K562 (cell line): ENCODE measurements at regions not wholly inside any gene's neighbourhood (a gene's known extent, or its start where the extent isn't known, plus 50 kb on each side); places are given as distances from the start of the nearest gene placed in this dataset.

Source experiments
- ATAC-seq: fragments of 200-7000 bp; cut with Tn5 transposase; 3 replicates; pipeline ENCODE4 v1.9.1; 2020; ENCODE audit warnings: moderate library complexity
- BruUV-seq: library from RNA; stranded (reverse); fragments of 400-500 nt; replicated peaks from 2 replicates; lab custom pipeline; 2021; lab: Mats Ljungman, UMichigan
- CTCF ChIA-PET: fragments of 300-600 bp; formaldehyde crosslinking; extraction: SDS; loops from one replicate; lab custom pipeline; 2021; ENCODE audit warnings: low intra/inter-chr PET ratio; lab: Yijun Ruan, JAX
- POLR2A ChIA-PET: fragments of 300-600, 350-650 bp; sonication (Branson Sonifier 250); formaldehyde crosslinking; extraction: SDS; loops from one replicate; lab custom pipeline; 2021; ENCODE audit warnings: antibody characterized with exemption, inconsistent platforms; lab: Yijun Ruan, JAX
- DNase-seq, 4 experiments: peaks; one replicate each; pipeline versions ENCODE4 v3.0.0 to v3.0.0-alpha.2; 2011 to 2018; ENCODE audit warnings: low spot score in 3 of 4, mixed read lengths in 3 of 4; ENCODE audit errors: extremely low read depth in 1 of 4
- FAIRE-seq: peaks from 2 replicates; lab custom pipeline; 2011; peaks lifted over from hg19 to GRCh38; lab: Jason Lieb, UNC
- H2AFZ ChIP-seq: 2 replicates; pipeline ENCODE4 v1.6.0; 2011; ENCODE audit warnings: low read depth, low read length, control low read depth, inconsistent platforms
- H3K27ac ChIP-seq: fragments of 200-600 bp; 3 replicates; pipeline ENCODE4 v1.8.0; 2011; ENCODE audit warnings: low read depth, mild to moderate bottlenecking, control low read depth, inconsistent platforms, low read length, moderate library complexity, mixed read lengths; ENCODE audit errors: extremely low read depth
- H3K27me3 ChIP-seq, 2 experiments: fragments of 300-600 bp in 1 of 2; 2 replicates in 1 of 2; 3 replicates in 1 of 2; pipeline versions ENCODE4 v1.6.0 to v1.8.0; 2011; ENCODE audit warnings: inconsistent platforms in 2 of 2, low read length in 2 of 2, mild to moderate bottlenecking in 1 of 2, mixed read lengths in 1 of 2, moderate library complexity in 1 of 2; ENCODE audit not compliant: control insufficient read depth in 2 of 2, insufficient read depth in 2 of 2
- H3K36me3 ChIP-seq: fragments of 300-600 bp; 3 replicates; pipeline ENCODE4 v1.8.0; 2011; ENCODE audit warnings: mild to moderate bottlenecking, low read length, inconsistent platforms; ENCODE audit not compliant: control insufficient read depth, insufficient read depth
- H3K4me1 ChIP-seq, 2 experiments: fragments of 200-600 bp in 1 of 2; replicated peaks in 1 of 2; 2 replicates in 1 of 2; 3 replicates in 1 of 2; pipeline versions ENCODE4 v1.5.1 to v1.8.0; 2011; ENCODE audit warnings: inconsistent platforms in 2 of 2, low read length in 2 of 2, mild to moderate bottlenecking in 1 of 2, mixed read lengths in 1 of 2, moderate library complexity in 1 of 2; ENCODE audit not compliant: control insufficient read depth in 2 of 2, insufficient read depth in 2 of 2
- H3K4me2 ChIP-seq: 2 replicates; pipeline ENCODE4 v1.6.1; 2011; ENCODE audit warnings: low read length, control low read depth, inconsistent platforms, mixed read lengths; ENCODE audit not compliant: insufficient read depth
- H3K4me3 ChIP-seq: fragments of 200-600 bp; sonication (generic), shearing (Covaris generic); 2 replicates; pipeline ENCODE4 v1.5.1; 2016; ENCODE audit warnings: control low read depth, inconsistent platforms
- H3K79me2 ChIP-seq: fragments of 200-600 bp; 3 replicates; pipeline ENCODE4 v1.8.0; 2011; ENCODE audit warnings: low read length, inconsistent platforms; ENCODE audit not compliant: control insufficient read depth, insufficient read depth
- H3K9ac ChIP-seq, 2 experiments: 2 replicates each; pipeline versions ENCODE4 v1.6.0 to v1.6.1; 2011; ENCODE audit warnings: low read depth in 2 of 2, low read length in 2 of 2, control low read depth in 1 of 2, inconsistent platforms in 1 of 2, mild to moderate bottlenecking in 1 of 2, mixed read lengths in 1 of 2; ENCODE audit not compliant: insufficient read depth in 1 of 2
- H3K9me1 ChIP-seq: one replicate; pipeline ENCODE4 v1.6.0; 2011; ENCODE audit warnings: inconsistent platforms, mild to moderate bottlenecking, low read length, moderate library complexity; ENCODE audit not compliant: control insufficient read depth, insufficient read depth
- H3K9me3 ChIP-seq: replicated peaks from 2 replicates; pipeline ENCODE4 v1.5.1; 2011; ENCODE audit warnings: low read depth, low read length, inconsistent platforms; ENCODE audit not compliant: control insufficient read depth, insufficient read depth
- H4K20me1 ChIP-seq: replicated peaks from 2 replicates; pipeline ENCODE4 v1.6.1; 2011; ENCODE audit warnings: low read length, inconsistent platforms, mixed read lengths; ENCODE audit not compliant: control insufficient read depth, insufficient read depth
- KDM1A ChIP-seq, 2 experiments: fragments of 450-650 bp; IDR thresholded peaks; 2 replicates each; pipeline ENCODE4 v1.6.1; 2016; ENCODE audit warnings: mild to moderate bottlenecking in 2 of 2
- NFIC ChIP-seq: fragments of 450-650 bp; IDR thresholded peaks from 2 replicates; pipeline ENCODE4 v1.6.1; 2017; ENCODE audit warnings: mild to moderate bottlenecking, inconsistent platforms
- RBFOX2 ChIP-seq: fragments of 200-400 bp; formaldehyde crosslinking; IDR thresholded peaks from 2 replicates; pipeline ENCODE4 v1.6.1; 2017; ENCODE audit warnings: low read depth, mild to moderate bottlenecking, low read length, moderate library complexity
- WGBS: fragments of 100-300 bp; shearing (Covaris generic); methylation state at CpG from one replicate; pipeline ENCODE4 v1.1.6; 2016; ENCODE audit warnings: low coverage, mixed read lengths; ENCODE audit not compliant: insufficient coverage; ENCODE audit errors: missing lambda C conversion rate; 5-methylcytosine and 5-hydroxymethylcytosine counted together
- in situ Hi-C: fragments of 300-500 bp; cut with MboI; formaldehyde crosslinking; loops from 4 replicates; pipeline ENCODE4 v1.15.0; 2018; ENCODE audit warnings: inconsistent platforms, mixed read lengths
- intact Hi-C: fragments of 100-400 bp; cut with micrococcal nuclease; formaldehyde crosslinking; loops from 2 replicates; pipeline ENCODE4 v1.14.2; 2022
- TF ChIP-seq, protein P1 (sequence below), 2 experiments: fragments of 450-650 bp; formaldehyde crosslinking in 1 of 2; IDR thresholded peaks; 2 replicates each; pipeline versions ENCODE4 v1.4.0 to v1.6.1; 2014 to 2020; ENCODE audit warnings: mild to moderate bottlenecking in 2 of 2, borderline replicate concordance in 1 of 2, low read depth in 1 of 2
- TF ChIP-seq, protein P2 (sequence below): sonication (generic); formaldehyde crosslinking; IDR thresholded peaks from 2 replicates; pipeline ENCODE4 v1.5.0; 2020; ENCODE audit warnings: missing genetic modification reagents
- TF ChIP-seq, protein P3 (sequence below): sonication (generic); IDR thresholded peaks from 2 replicates; pipeline ENCODE4 v1.6.1; 2016

DNA sequence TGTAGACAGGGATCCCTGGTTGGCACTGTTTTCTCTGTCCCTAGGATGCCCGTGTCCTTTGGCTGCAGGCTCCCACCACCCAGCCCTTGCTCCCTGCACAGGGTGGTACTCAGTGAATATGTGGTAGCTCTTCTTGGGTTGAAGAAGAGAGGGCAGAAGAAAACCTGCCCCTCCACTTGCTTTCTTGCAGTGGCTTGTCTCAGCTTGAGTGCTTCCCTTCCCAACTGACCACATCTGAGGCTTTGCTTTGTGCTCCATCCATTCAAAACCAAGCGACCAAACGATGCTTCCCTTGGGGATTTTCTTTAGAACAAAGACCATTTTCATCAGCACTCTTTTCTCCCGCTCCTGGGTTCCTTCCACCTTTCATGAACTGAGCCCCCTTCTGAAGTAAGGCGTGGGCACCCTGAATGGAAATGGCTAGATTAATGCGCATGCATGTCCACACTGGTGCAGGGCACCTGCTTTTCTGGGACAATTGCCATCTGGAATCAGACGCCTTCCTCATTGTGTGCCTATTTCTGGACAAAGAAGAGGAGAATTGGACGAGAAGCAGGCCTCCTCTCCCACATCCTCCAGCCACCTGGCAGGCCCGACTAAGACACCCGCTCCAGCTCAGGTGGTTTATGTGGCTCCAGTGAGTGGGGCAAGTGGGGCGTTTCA, 59.1 kb downstream of the ARL4C start:
- H3K36me3 ChIP-seq, result no peaks in the 10 kb centered on the region
- TF ChIP-seq KDM1A (IDR thresholded peaks at IDR 0.05) (no peak), RBFOX2 (no peak), NFIC (no peak)
- TF ChIP-seq, protein P1, sequence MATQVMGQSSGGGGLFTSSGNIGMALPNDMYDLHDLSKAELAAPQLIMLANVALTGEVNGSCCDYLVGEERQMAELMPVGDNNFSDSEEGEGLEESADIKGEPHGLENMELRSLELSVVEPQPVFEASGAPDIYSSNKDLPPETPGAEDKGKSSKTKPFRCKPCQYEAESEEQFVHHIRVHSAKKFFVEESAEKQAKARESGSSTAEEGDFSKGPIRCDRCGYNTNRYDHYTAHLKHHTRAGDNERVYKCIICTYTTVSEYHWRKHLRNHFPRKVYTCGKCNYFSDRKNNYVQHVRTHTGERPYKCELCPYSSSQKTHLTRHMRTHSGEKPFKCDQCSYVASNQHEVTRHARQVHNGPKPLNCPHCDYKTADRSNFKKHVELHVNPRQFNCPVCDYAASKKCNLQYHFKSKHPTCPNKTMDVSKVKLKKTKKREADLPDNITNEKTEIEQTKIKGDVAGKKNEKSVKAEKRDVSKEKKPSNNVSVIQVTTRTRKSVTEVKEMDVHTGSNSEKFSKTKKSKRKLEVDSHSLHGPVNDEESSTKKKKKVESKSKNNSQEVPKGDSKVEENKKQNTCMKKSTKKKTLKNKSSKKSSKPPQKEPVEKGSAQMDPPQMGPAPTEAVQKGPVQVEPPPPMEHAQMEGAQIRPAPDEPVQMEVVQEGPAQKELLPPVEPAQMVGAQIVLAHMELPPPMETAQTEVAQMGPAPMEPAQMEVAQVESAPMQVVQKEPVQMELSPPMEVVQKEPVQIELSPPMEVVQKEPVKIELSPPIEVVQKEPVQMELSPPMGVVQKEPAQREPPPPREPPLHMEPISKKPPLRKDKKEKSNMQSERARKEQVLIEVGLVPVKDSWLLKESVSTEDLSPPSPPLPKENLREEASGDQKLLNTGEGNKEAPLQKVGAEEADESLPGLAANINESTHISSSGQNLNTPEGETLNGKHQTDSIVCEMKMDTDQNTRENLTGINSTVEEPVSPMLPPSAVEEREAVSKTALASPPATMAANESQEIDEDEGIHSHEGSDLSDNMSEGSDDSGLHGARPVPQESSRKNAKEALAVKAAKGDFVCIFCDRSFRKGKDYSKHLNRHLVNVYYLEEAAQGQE (IDR thresholded peaks at IDR 0.05; ENCODE audit: borderline replicate concordance), result no peak
- TF ChIP-seq, protein P1 (CRISPR knock-in tag; IDR thresholded peaks at IDR 0.05; ENCODE audit: low read depth), result no peak
- TF ChIP-seq, protein P2, sequence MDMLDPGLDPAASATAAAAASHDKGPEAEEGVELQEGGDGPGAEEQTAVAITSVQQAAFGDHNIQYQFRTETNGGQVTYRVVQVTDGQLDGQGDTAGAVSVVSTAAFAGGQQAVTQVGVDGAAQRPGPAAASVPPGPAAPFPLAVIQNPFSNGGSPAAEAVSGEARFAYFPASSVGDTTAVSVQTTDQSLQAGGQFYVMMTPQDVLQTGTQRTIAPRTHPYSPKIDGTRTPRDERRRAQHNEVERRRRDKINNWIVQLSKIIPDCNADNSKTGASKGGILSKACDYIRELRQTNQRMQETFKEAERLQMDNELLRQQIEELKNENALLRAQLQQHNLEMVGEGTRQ (CRISPR knock-in tag), result no peak
- TF ChIP-seq, protein P3, sequence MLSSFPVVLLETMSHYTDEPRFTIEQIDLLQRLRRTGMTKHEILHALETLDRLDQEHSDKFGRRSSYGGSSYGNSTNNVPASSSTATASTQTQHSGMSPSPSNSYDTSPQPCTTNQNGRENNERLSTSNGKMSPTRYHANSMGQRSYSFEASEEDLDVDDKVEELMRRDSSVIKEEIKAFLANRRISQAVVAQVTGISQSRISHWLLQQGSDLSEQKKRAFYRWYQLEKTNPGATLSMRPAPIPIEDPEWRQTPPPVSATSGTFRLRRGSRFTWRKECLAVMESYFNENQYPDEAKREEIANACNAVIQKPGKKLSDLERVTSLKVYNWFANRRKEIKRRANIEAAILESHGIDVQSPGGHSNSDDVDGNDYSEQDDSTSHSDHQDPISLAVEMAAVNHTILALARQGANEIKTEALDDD, result no peak
- TF ChIP-seq, all 486 proteins: peak for 0
- 3% methylated on average over 7 of the region's 11 CpGs for WGBS
- DNase-seq, result no peak
- FAIRE-seq, result no peak
- no peaks in the 10 kb centered on the region; a peak in 1 of 5 replicates for H3K27me3 ChIP-seq
- H3K4me3 ChIP-seq, result no peak overlapping the region
- no peak overlapping the region for H3K27ac ChIP-seq
- intact Hi-C loops, result no loop called here
- H3K4me2 ChIP-seq, result no peak overlapping the region
- ChIA-PET POLR2A (interaction anchor here (0.7 kb wide), 1 partner anchor 415 kb away, joined by 3 read pairs; no protein-coding TSS in a partner anchor), CTCF (no interaction called here)
- H4K20me1 ChIP-seq, result no peaks in the 10 kb centered on the region
- ATAC-seq, result no peak
- no peaks in the 10 kb centered on the region for H3K79me2 ChIP-seq
- H3K9ac ChIP-seq, result no peak overlapping the region
- H3K4me1 ChIP-seq, result no peaks in the 10 kb centered on the region
- no peak overlapping the region for H2AFZ ChIP-seq
- no peaks in the 10 kb centered on the region for H3K9me1 ChIP-seq
- BruUV-seq, result no TSS peak
- in situ Hi-C loops, result no loop called here
- no peaks in the 10 kb centered on the region for H3K9me3 ChIP-seq
